Panc1 (cell line): ENCODE measurements at regions not wholly inside any gene's neighbourhood (a gene's known extent, or its start where the extent isn't known, plus 50 kb on each side); places are given as distances from the start of the nearest gene placed in this dataset.

Source experiments
- ATAC-seq: fragments of 200-7000 bp; cut with Tn5 transposase; 2 replicates; pipeline ENCODE4 v1.9.1; 2020; ENCODE audit warnings: mild to moderate bottlenecking, moderate library complexity
- BruUV-seq: library from RNA; stranded (reverse); fragments of 400-500 nt; replicated peaks from 2 replicates; lab custom pipeline; 2021; lab: Mats Ljungman, UMichigan
- CTCF ChIA-PET: fragments of 300-600 bp; sonication (Branson Sonifier 250); formaldehyde crosslinking; loops from one replicate; lab custom pipeline; 2022; ENCODE audit warnings: antibody characterized with exemption; lab: Charles Lee
- POLR2A ChIA-PET: fragments of 300-600 bp; sonication (Branson Sonifier 250); formaldehyde crosslinking; loops from one replicate; lab custom pipeline; 2022; ENCODE audit warnings: antibody characterized with exemption; lab: Charles Lee
- DNase-seq: peaks from one replicate; pipeline ENCODE4 v3.0.0-alpha.2; 2010; ENCODE audit warnings: low read depth, low spot score
- H3K27ac ChIP-seq: 2 replicates; pipeline ENCODE4 v1.5.1; 2011; ENCODE audit warnings: mild to moderate bottlenecking, low read length, inconsistent platforms
- H3K27me3 ChIP-seq: fragments of 200-500 bp; sonication (Bioruptor generic); 2 replicates; pipeline ENCODE4 v1.6.0; 2014; ENCODE audit warnings: low read length, inconsistent platforms; ENCODE audit not compliant: control insufficient read depth, insufficient read depth
- H3K36me3 ChIP-seq: fragments of 200-500 bp; sonication (Bioruptor generic); 2 replicates; pipeline ENCODE4 v1.5.1; 2014; ENCODE audit warnings: inconsistent platforms, mild to moderate bottlenecking, low read length, moderate library complexity; ENCODE audit not compliant: control insufficient read depth, insufficient read depth
- H3K4me1 ChIP-seq: 2 replicates; pipeline ENCODE4 v1.5.1; 2011; ENCODE audit warnings: inconsistent platforms, mild to moderate bottlenecking, low read length, moderate library complexity; ENCODE audit not compliant: control insufficient read depth, insufficient read depth
- H3K4me3 ChIP-seq, 2 experiments: 2 replicates each; pipeline ENCODE4 v1.5.1; 2011 to 2012; ENCODE audit warnings: low read depth in 2 of 2, low read length in 2 of 2, mild to moderate bottlenecking in 2 of 2, inconsistent platforms in 1 of 2, moderate library complexity in 1 of 2
- H3K9me3 ChIP-seq: fragments of 200-500 bp; sonication (Bioruptor generic); 2 replicates; pipeline ENCODE4 v1.5.1; 2014; ENCODE audit warnings: low read depth, mild to moderate bottlenecking, inconsistent platforms, low read length, moderate library complexity; ENCODE audit not compliant: control insufficient read depth, insufficient read depth
- POLR2AphosphoS5 ChIP-seq: IDR thresholded peaks from 2 replicates; pipeline ENCODE4 v1.6.1; 2012; ENCODE audit warnings: mild to moderate bottlenecking, low read depth, low read length, moderate library complexity
- SIN3A ChIP-seq: IDR thresholded peaks from 2 replicates; pipeline ENCODE4 v1.6.1; 2012; ENCODE audit warnings: low read depth, mild to moderate bottlenecking, low read length, moderate library complexity, borderline replicate concordance; ENCODE audit not compliant: insufficient read depth
- TCF7L2 ChIP-seq: IDR thresholded peaks from 2 replicates; pipeline ENCODE4 v1.6.1; 2011; ENCODE audit warnings: mild to moderate bottlenecking, low read depth, low read length, inconsistent platforms
- in situ Hi-C: cut with HindIII; loops from 2 replicates; pipeline ENCODE4 v1.10.0; 2016; ENCODE audit warnings: low sequenced_read_pairs, low pct_unique_long_range_greater_than_20kb
- intact Hi-C: fragments of 100-400 bp; cut with micrococcal nuclease; formaldehyde crosslinking; loops from one replicate; pipeline ENCODE4 v1.10.0; 2022; ENCODE audit not compliant: unreplicated experiment
- TF ChIP-seq, protein P1 (sequence below), 2 experiments: IDR thresholded peaks; 2 replicates each; pipeline ENCODE4 v1.6.1; 2011 to 2012; ENCODE audit warnings: low read depth in 2 of 2, control low read depth in 1 of 2, low read length in 1 of 2, mild to moderate bottlenecking in 1 of 2, moderate library complexity in 1 of 2; ENCODE audit not compliant: insufficient read depth in 1 of 2
- TF ChIP-seq, protein P2 (sequence below): fragments of 450-650 bp; IDR thresholded peaks from 2 replicates; pipeline ENCODE4 v1.5.1; 2017; ENCODE audit warnings: mild to moderate bottlenecking

DNA sequence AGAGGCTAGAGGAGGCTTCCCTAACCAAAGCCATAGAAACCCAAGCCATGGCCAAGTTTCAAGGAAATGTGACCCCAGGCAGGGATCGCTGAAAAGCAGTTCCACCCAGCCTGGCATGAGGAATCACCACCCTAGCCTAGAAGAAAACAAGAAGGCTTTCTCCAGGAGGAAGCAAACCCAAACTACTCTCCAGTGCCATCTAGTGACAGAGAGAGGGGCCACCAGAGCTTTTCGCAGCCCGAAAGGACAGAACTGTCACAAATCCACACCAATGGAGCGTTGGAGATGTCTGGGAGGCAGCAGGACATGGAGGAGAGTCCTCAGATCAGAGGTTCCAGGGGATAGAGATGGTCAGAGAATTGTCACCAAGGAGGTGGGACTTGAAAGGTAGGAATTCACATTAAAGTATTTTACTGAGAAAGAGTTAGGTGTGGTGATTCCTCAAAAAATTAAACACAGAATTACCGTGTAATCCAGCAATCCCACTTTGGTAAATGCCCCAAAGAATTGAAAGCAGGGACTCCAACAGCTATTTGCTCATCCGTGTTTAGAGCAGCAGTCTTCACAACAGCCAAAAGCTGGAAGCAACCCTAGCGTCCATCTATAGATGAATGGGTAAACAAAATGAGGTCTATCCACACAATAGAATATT is 67.3 kb upstream of the NUP50 start:
- TF ChIP-seq SIN3A (no peak), TCF7L2 (no peak), POLR2AphosphoS5 (no peak)
- TF ChIP-seq, protein P1, sequence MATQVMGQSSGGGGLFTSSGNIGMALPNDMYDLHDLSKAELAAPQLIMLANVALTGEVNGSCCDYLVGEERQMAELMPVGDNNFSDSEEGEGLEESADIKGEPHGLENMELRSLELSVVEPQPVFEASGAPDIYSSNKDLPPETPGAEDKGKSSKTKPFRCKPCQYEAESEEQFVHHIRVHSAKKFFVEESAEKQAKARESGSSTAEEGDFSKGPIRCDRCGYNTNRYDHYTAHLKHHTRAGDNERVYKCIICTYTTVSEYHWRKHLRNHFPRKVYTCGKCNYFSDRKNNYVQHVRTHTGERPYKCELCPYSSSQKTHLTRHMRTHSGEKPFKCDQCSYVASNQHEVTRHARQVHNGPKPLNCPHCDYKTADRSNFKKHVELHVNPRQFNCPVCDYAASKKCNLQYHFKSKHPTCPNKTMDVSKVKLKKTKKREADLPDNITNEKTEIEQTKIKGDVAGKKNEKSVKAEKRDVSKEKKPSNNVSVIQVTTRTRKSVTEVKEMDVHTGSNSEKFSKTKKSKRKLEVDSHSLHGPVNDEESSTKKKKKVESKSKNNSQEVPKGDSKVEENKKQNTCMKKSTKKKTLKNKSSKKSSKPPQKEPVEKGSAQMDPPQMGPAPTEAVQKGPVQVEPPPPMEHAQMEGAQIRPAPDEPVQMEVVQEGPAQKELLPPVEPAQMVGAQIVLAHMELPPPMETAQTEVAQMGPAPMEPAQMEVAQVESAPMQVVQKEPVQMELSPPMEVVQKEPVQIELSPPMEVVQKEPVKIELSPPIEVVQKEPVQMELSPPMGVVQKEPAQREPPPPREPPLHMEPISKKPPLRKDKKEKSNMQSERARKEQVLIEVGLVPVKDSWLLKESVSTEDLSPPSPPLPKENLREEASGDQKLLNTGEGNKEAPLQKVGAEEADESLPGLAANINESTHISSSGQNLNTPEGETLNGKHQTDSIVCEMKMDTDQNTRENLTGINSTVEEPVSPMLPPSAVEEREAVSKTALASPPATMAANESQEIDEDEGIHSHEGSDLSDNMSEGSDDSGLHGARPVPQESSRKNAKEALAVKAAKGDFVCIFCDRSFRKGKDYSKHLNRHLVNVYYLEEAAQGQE (IDR thresholded peaks at IDR 0.05; ENCODE audit: insufficient read depth in 1 of 2, low read depth in 2 of 2, low read length in 1 of 2) = peak in 1 of 2 experiments; percentile 65; a peak in 1 of 4 replicates
- TF ChIP-seq, protein P2, sequence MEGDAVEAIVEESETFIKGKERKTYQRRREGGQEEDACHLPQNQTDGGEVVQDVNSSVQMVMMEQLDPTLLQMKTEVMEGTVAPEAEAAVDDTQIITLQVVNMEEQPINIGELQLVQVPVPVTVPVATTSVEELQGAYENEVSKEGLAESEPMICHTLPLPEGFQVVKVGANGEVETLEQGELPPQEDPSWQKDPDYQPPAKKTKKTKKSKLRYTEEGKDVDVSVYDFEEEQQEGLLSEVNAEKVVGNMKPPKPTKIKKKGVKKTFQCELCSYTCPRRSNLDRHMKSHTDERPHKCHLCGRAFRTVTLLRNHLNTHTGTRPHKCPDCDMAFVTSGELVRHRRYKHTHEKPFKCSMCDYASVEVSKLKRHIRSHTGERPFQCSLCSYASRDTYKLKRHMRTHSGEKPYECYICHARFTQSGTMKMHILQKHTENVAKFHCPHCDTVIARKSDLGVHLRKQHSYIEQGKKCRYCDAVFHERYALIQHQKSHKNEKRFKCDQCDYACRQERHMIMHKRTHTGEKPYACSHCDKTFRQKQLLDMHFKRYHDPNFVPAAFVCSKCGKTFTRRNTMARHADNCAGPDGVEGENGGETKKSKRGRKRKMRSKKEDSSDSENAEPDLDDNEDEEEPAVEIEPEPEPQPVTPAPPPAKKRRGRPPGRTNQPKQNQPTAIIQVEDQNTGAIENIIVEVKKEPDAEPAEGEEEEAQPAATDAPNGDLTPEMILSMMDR = peak; percentile 86
- ChIA-PET POLR2A (no interaction called here), CTCF (interaction anchor here (0.7 to 1.3 kb wide), 2 partner anchors 10 to 276 kb away, joined by 3 to 6 read pairs; no protein-coding TSS in a partner anchor)
- BruUV-seq = no TSS peak
- Histone ChIP-seq H3K4me3 (no peak overlapping the region), H3K36me3 (no peaks in the 10 kb centered on the region), H3K4me1 (no peaks in the 10 kb centered on the region), H3K9me3 (no peaks in the 10 kb centered on the region), H3K27me3 (no peaks in the 10 kb centered on the region), H3K27ac (no peak overlapping the region)
- ATAC-seq (peak; percentile 90), DNase-seq (peak; percentile 61)
- in situ Hi-C loops = no loop called here
- intact Hi-C loops = no loop called here

GRCh38 chr22:45097061-45097460 is 66.7 kb upstream of the NUP50 start:
- no peak overlapping the region for H3K27ac ChIP-seq
- ATAC-seq = no peak
- H3K27me3 ChIP-seq = no peaks in the 10 kb centered on the region
- H3K4me1 ChIP-seq = no peaks in the 10 kb centered on the region
- no peaks in the 10 kb centered on the region for H3K9me3 ChIP-seq
- no TSS peak for BruUV-seq
- ChIA-PET CTCF (no interaction called here), POLR2A (no interaction called here)
- in situ Hi-C loops = no loop called here
- TF ChIP-seq SIN3A (no peak), TCF7L2 (no peak), POLR2AphosphoS5 (no peak)
- TF ChIP-seq, protein P2 = no peak
- TF ChIP-seq, protein P1 (IDR thresholded peaks at IDR 0.05; ENCODE audit: insufficient read depth in 1 of 2, low read depth in 2 of 2, low read length in 1 of 2) = no peak
- H3K36me3 ChIP-seq = no peaks in the 10 kb centered on the region
- H3K4me3 ChIP-seq = no peak overlapping the region
- DNase-seq = no peak
- intact Hi-C loops = no loop called here
